Prostate gland (tissue), 2 donors: ENCODE measurements at regions not wholly inside any gene's neighbourhood (a gene's known extent, or its start where the extent isn't known, plus 50 kb on each side); places are given as distances from the start of the nearest gene placed in this dataset.

Experiments
- POLR2A ChIP-seq: fragments of 450-650 bp; IDR thresholded peaks from one replicate; pipeline ENCODE4 v1.6.1; 2016; ENCODE audit warnings: antibody characterized with exemption, mild to moderate bottlenecking
- POLR2AphosphoS5 ChIP-seq: sonication (generic); formaldehyde crosslinking; IDR thresholded peaks from one replicate; pipeline ENCODE4 v1.6.1; 2017; ENCODE audit warnings: antibody characterized with exemption
- TF ChIP-seq, protein P1 (sequence below), 4 experiments: fragments of 200-600 bp in 2 of 4; fragments of 450-650 bp in 2 of 4; sonication (generic) in 2 of 4; IDR thresholded peaks; 1 replicate in 3 of 4; 2 replicates in 1 of 4; pipeline ENCODE4 v1.5.1; 2016 to 2019; ENCODE audit warnings: antibody characterized with exemption in 4 of 4, mild to moderate bottlenecking in 2 of 4, moderate library complexity in 2 of 4

DNA sequence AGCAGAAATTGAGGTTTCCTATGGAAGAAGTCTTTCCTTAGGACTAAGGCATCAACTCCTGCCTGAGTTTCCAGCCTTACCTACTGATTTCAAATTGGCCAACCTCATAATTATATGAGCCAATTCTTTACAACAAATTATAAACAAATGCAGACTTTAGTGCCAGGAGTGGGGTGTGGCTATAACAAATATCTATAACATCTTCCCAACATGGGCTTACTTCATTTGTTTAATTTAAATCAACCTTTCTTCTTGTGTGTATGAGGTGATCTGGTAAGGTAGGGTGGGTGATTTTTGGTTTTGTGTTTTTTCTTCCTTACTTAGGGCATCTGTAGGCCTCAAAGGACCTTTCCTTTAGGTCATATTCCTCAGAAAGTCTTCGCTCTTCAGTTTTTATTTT is 354.9 kb downstream of the SHANK2 start:
- no peak for TF ChIP-seq POLR2AphosphoS5
- TF ChIP-seq, protein P1, sequence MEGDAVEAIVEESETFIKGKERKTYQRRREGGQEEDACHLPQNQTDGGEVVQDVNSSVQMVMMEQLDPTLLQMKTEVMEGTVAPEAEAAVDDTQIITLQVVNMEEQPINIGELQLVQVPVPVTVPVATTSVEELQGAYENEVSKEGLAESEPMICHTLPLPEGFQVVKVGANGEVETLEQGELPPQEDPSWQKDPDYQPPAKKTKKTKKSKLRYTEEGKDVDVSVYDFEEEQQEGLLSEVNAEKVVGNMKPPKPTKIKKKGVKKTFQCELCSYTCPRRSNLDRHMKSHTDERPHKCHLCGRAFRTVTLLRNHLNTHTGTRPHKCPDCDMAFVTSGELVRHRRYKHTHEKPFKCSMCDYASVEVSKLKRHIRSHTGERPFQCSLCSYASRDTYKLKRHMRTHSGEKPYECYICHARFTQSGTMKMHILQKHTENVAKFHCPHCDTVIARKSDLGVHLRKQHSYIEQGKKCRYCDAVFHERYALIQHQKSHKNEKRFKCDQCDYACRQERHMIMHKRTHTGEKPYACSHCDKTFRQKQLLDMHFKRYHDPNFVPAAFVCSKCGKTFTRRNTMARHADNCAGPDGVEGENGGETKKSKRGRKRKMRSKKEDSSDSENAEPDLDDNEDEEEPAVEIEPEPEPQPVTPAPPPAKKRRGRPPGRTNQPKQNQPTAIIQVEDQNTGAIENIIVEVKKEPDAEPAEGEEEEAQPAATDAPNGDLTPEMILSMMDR (IDR thresholded peaks at IDR 0.05) = no peak
- no peak for TF ChIP-seq POLR2A
